GM12892 (cell line): ENCODE measurements at regions not wholly inside any gene's neighbourhood (a gene's known extent, or its start where the extent isn't known, plus 50 kb on each side); places are given as distances from the start of the nearest gene placed in this dataset.

Experiments
- DNase-seq: peaks from one replicate; pipeline ENCODE4 v3.0.0; 2011; ENCODE audit not compliant: insufficient read length
- FAIRE-seq: peaks from 2 replicates; lab custom pipeline; 2011; peaks lifted over from hg19 to GRCh38; lab: Jason Lieb, UNC
- POLR2A ChIP-seq: IDR thresholded peaks from 2 replicates; pipeline ENCODE4 v1.6.1; 2011; ENCODE audit warnings: low read depth, low read length, control low read depth
- POLR2AphosphoS5 ChIP-seq: IDR thresholded peaks from 2 replicates; pipeline ENCODE4 v1.6.1; 2011; ENCODE audit warnings: low read depth, low read length, control low read depth
- TAF1 ChIP-seq: IDR thresholded peaks from 2 replicates; pipeline ENCODE4 v1.6.1; 2011; ENCODE audit warnings: low read depth, mild to moderate bottlenecking, control low read depth, low read length, borderline replicate concordance

DNA sequence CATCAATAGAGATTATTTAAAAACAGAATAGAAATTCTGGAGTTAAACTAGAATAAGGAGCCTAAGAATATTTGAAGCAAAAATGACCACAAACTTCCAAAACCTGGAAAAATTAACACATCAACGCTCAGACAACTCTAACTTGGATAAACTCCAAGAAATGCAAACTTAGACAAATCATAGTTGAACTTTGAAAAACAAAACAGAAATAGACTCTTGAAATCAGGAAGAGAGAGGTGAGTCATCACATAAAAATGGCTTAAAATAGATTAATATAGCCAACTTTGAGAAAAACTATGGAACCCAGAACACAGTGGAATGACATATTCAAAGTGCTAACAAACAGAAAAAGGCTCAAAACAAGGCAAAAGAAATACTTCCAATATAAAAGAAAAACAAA, 974.2 kb downstream of the JRKL start:
- no peak for TF ChIP-seq TAF1
- TF ChIP-seq POLR2AphosphoS5 = no peak
- TF ChIP-seq POLR2A = no peak
- FAIRE-seq (no peak), DNase-seq (no peak)

DNA sequence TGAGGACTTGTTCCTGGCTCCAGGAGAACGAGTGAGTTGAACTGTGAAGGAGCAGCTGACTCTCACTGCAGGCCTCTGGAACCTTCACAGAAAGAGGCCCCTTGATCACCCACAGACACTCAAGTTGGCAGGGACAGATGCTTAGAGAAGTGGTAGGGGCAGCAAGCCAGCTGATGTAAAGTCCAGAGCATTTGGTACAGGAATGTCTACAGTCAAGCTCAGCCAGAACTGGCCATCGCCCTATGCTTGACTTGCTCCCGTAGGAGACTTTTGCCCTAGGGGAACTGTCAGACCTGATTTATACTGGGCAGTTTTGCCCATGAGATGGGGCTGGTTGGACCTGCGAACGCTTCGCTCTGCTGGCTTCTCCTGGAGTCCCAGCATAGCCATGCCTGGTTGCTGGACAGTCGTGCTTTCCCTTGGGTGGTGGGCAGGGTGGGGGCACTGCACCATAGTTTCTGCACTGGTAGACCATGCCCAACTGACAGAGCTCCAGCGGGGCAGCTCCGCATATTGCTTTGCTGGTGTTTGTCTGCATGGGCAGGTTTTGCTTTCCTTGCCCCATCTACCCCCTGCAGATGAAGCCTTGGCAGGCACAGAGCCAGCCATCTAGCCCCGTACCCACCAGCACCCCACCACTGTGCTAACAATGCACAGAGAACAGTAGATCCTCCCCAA, 977.7 kb downstream of the JRKL start:
- DNase-seq = no peak
- FAIRE-seq = no peak
- no peak for TF ChIP-seq POLR2AphosphoS5
- no peak for TF ChIP-seq POLR2A
- TF ChIP-seq TAF1 = no peak

DNA sequence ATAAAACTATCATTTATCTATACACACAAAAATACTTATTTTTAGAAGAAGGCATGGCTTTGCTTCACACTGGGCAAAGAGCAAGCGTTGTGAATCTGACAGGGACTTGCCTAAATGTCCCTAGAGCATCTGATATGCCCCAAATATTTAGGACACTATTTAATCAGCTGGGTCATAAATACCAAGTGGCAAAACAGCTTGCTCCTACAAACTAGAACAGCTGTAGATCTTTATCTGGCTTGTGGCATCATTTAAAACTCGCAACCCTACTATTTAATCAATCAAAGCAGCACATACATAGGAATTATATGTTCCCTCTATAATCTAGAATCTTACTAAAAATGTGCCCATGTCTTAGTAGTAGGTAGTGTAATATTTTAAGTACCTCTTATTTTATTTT, 999.5 kb downstream of the JRKL start:
- no peak for TF ChIP-seq POLR2A
- no peak for TF ChIP-seq POLR2AphosphoS5
- no peak for TF ChIP-seq TAF1
- no peak for FAIRE-seq
- no peak for DNase-seq

DNA sequence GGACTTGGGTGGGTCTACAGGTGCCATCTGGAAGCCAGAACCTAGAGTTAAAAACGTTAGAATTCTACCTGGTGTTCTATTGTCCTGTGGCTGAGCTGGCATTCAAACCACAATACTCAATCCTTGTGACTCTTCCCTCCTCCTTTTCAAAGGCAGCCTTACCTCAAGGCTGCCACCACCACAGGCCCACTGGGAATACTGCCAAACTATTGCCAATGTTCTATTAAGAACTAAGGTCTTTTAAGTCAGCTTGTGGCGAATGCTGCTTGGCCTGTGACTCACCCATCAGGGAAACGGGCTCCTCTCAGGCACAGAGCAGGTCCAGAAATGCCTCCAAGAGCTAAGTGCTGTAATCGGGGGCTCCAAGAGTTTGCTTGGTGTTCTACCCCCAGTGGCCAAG, 1008.4 kb downstream of the JRKL start:
- no peak for DNase-seq
- TF ChIP-seq POLR2AphosphoS5 (no peak), TAF1 (no peak), POLR2A (no peak)
- no peak for FAIRE-seq

DNA sequence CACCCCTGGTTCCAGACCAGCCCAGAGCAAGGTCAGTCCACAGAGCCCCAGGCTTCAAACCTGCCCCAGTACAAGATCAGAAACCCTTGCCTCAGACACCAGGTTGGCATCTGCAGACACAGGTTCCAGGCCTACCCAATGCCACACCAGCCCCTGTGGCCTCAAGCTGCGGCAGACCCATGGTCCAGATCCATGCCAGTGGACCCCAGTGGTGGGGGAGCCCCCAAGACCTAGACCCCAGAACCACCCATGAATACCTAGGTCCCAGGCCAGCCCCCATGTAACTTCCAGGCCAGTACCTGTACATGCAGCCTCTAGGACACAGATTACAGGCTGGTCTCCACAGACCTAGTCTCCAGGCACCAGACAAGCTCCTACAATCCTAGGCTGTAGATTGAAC, 1019.3 kb downstream of the JRKL start:
- no peak for FAIRE-seq
- no peak for TF ChIP-seq TAF1
- TF ChIP-seq POLR2A = no peak
- no peak for DNase-seq

DNA sequence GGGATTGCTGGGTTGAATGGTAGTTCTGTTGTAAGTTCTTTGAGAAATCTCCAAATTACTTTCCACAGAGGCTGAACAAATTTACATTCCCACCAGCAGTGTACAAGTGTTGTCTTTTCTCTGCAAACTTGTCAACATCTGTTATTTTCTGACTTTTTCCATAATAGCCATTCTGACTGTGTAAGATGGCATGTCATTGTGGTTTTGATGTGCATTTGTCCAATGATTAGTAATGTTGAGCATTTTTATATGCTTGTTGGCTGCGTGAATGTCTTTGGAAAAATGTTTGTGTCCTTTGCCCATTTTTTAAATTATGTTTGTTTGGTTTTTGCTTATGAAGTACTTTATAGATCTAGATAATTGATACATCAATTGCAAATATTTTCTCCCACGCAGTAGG, 1025.0 kb downstream of the JRKL start:
- no peak for TF ChIP-seq POLR2AphosphoS5
- no peak for TF ChIP-seq POLR2A
- no peak for TF ChIP-seq TAF1
- FAIRE-seq (no peak), DNase-seq (no peak)

DNA sequence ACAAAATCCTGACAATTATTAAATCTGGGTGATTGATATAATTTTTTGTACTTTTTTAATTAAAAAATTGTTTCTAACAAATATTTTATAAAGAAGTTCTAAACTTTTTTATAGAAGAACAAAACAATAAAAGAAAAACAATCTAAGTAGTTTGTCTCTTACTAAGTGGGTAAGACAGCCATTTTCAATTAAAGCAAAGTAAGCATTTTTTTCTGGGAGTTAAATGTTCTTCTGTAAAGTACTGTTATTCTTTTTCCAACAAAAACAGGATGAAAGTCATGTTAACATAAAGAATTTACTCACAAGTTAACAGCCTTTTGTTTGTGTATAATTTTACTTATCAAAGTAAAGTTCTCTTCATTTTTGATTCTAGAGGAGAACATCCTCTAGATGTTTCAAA, 1029.9 kb downstream of the JRKL start:
- FAIRE-seq (no peak), DNase-seq (no peak)
- TF ChIP-seq POLR2AphosphoS5 = no peak
- no peak for TF ChIP-seq POLR2A
- TF ChIP-seq TAF1 = no peak

DNA sequence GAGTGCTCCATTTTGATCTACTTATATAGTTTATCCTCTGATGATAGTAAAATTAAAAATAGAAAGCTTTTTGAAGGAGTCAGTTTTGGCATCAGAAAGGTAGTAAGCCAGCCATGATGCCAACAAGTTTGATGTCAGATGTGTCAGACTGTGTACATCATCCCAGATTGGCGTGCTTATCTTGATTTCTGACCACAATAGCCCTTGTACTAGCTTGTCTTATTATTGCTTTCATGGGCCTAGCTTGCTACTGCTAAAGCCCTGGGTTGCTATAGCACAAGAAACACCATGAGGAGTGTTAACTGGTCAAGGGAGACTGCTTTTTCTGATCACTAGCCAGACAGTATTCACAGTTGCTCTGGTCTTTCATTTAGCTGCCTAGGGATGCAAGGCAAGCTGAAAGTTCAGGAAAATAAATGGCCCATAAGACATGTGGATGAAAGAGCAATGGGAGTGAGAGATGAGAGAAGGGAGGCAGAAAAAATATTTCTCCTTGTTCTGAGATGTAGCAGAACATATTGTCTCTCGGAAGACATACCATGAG, 1038.5 kb downstream of the JRKL start:
- no peak for TF ChIP-seq POLR2AphosphoS5
- TF ChIP-seq TAF1 = no peak
- no peak for TF ChIP-seq POLR2A
- DNase-seq = no peak

DNA sequence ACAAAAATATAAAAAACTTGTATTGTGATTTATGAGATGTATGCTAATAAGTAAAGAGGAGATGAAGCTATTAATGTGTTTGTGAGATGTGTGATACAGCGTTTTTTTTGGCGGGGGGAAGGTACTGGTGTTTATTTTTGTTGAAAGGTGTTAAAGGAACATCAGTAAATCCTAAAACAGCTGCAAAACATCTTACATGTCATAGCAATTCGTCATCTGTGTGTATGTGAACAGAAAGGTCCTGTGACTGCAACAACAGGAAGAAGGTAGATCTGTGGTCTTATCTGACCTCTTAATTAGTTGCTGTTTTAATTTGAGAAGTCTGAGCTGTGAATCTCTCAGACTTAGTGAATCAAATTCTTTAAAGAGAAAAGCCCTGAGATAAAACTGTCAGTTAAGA, 1041.1 kb downstream of the JRKL start:
- TF ChIP-seq POLR2A (no peak), TAF1 (no peak), POLR2AphosphoS5 (no peak)
- DNase-seq = no peak

More for the DNA sequence above, 1038.5 kb downstream of the JRKL start:
- FAIRE-seq = no peak

DNA sequence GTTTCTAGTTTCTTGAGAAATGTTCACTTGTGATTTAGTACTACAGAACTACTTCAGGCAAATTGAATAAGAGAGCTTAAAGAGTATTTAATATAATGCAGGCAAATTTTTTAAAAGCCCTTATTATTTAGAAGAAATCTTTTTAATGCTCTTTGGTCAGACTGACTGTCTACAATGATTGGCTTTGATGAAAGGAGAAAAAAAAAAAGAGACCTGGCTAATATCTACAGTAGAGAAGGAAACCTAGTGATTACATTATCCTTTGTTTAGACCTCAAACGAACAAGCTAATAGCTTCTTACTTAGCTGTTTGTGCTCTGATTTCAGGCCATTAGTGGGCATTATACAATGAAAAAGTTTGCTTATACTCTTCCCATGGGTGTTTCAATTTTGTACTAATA, 1043.1 kb downstream of the JRKL start:
- no peak for DNase-seq
- TF ChIP-seq TAF1 (no peak), POLR2AphosphoS5 (no peak), POLR2A (no peak)
- no peak for FAIRE-seq

More for the DNA sequence above, 1041.1 kb downstream of the JRKL start:
- FAIRE-seq = no peak

DNA sequence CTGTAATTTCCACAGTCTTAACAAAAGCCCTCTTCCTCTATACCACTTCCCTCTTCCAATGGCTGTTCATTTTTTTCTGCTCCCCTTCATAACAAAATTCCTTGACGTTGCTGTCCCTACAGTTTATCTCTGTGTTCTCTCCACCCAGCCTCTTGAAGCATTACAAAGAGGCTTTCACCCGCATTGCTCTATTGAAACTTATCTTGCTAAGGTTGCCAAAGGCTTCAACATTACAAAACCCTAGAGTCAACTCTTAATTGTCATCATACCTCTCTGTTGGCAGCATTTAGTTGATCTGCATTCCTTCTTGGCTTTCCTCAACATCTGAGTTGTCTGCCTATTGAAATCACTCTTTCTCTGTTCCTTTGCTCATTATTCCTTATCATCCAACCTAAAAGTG, 1055.7 kb downstream of the JRKL start:
- FAIRE-seq (no peak), DNase-seq (no peak)
- TF ChIP-seq TAF1 (no peak), POLR2AphosphoS5 (no peak), POLR2A (no peak)

DNA sequence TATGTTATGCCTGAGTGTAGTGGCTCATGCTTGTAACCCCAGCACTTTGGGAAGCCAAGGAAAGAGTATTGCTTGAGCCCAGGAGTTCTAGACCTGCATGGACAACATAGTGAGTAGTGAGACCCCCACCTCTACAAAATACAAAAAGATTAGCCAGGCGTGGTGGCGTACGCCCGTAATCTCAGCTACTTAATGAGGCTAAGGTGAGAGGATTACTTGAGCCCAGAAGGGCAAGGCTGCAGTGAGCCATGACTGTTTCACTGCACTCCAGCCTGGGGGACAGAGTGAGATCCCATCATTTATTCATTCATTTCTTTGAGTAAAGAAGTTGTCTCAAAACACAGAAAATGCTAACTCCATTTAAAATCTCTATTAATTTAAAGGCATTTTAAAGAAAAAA, 1061.6 kb downstream of the JRKL start:
- DNase-seq (no peak), FAIRE-seq (no peak)
- no peak for TF ChIP-seq POLR2A
- TF ChIP-seq POLR2AphosphoS5 = no peak
- no peak for TF ChIP-seq TAF1

DNA sequence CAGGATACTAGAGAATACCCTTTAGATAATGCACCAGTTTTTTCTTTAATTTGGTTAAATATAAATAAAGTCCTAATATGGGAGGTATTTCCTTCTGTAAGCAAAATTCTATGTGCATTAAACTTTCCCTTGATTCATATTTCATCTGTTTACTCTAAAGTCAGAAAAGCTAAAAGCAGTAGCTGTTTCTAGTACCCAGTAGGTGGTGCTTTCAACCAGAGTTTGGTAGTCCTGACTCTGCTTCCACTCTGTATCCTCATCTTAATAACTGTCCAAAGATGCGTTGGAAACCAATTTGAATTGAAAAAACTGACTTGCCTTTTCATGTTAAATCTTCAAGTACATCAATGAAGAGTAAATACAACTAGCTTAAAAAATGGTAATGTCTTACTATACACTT, 1065.2 kb downstream of the JRKL start:
- DNase-seq (no peak), FAIRE-seq (no peak)
- no peak for TF ChIP-seq POLR2A
- TF ChIP-seq TAF1 = no peak
- TF ChIP-seq POLR2AphosphoS5 = no peak
